HCT116 (cell line): ENCODE measurements at regions not wholly inside any gene's neighbourhood (a gene's known extent, or its start where the extent isn't known, plus 50 kb on each side); places are given as distances from the start of the nearest gene placed in this dataset.
A peak's percentile ranks its signal among the peaks of the same experiment; 100 is the strongest.

Experiments used
- ATAC-seq: fragments of 200-7000 bp; cut with Tn5 transposase; 2 replicates; pipeline ENCODE4 v1.9.1; 2020; ENCODE audit warnings: mild to moderate bottlenecking, moderate library complexity
- BruUV-seq: library from RNA; stranded (reverse); fragments of 400-500 nt; replicated peaks from 2 replicates; lab custom pipeline; 2021; lab: Mats Ljungman, UMichigan
- CTCF ChIA-PET: fragments of 300-600 bp; sonication (Branson Sonifier 250); formaldehyde crosslinking; loops from one replicate; lab custom pipeline; 2021; ENCODE audit warnings: antibody characterized with exemption; lab: Charles Lee
- POLR2A ChIA-PET: fragments of 300-600, 350-600 bp; sonication (Branson Sonifier 250); formaldehyde crosslinking; loops from one replicate; lab custom pipeline; 2021; ENCODE audit warnings: antibody characterized with exemption; lab: Charles Lee
- RAD21 ChIA-PET, 2 experiments: fragments of 300-600 bp; sonication (Branson Sonifier 250); formaldehyde crosslinking; loops; one replicate each; lab custom pipeline; 2023; ENCODE audit warnings: low total read pairs in 2 of 2; ENCODE audit not compliant: uncharacterized antibody in 2 of 2, unreplicated experiment in 2 of 2, low non-redundant PET in 1 of 2; lab: Charles Lee
- DNase-seq: peaks from one replicate; pipeline ENCODE4 v3.0.0-alpha.2; 2010; ENCODE audit warnings: low read depth, low spot score
- H2AFZ ChIP-seq: fragments of 200-600 bp; shearing (Covaris generic), sonication (generic); 2 replicates; pipeline ENCODE4 v1.6.1; 2017; ENCODE audit warnings: low read depth, mixed run types, mixed read lengths, antibody characterized with exemption, low read length; ENCODE audit not compliant: poor library complexity, severe bottlenecking
- H3K27ac ChIP-seq: 2 replicates; pipeline ENCODE4 v1.5.1; 2012; ENCODE audit warnings: low read depth, low read length
- H3K27me3 ChIP-seq: fragments of 200-600 bp; sonication (generic); 2 replicates; pipeline ENCODE4 v1.6.1; 2016; ENCODE audit warnings: mixed run types, low read length, mixed read lengths; ENCODE audit not compliant: insufficient read depth
- H3K36me3 ChIP-seq, 2 experiments: fragments of 200-500 bp in 1 of 2; fragments of 200-600 bp in 1 of 2; sonication (Bioruptor generic) in 1 of 2; sonication (generic) in 1 of 2; 2 replicates each; pipeline versions ENCODE4 v1.5.1 to v1.6.1; 2014 to 2016; ENCODE audit warnings: low read length in 2 of 2, inconsistent platforms in 1 of 2, mixed read lengths in 1 of 2, mixed run types in 1 of 2; ENCODE audit not compliant: insufficient read depth in 2 of 2, control insufficient read depth in 1 of 2
- H3K4me1 ChIP-seq, 2 experiments: fragments of 200-600 bp in 1 of 2; sonication (generic) in 1 of 2; 2 replicates each; pipeline versions ENCODE4 v1.5.1 to v1.6.1; 2012 to 2017; ENCODE audit warnings: low read length in 2 of 2, inconsistent platforms in 1 of 2, mild to moderate bottlenecking in 1 of 2, mixed read lengths in 1 of 2, mixed run types in 1 of 2, moderate library complexity in 1 of 2; ENCODE audit not compliant: insufficient read depth in 2 of 2, control insufficient read depth in 1 of 2
- H3K4me2 ChIP-seq: fragments of 200-600 bp; sonication (generic); 2 replicates; pipeline ENCODE4 v1.6.1; 2017; ENCODE audit warnings: mixed run types, low read length, mixed read lengths
- H3K4me3 ChIP-seq, 2 experiments: fragments of 200-600 bp in 1 of 2; sonication (generic) in 1 of 2; replicated peaks in 1 of 2; 2 replicates each; pipeline ENCODE4 v1.5.1; 2011 to 2016; ENCODE audit warnings: low read length in 2 of 2, control low read depth in 1 of 2, low read depth in 1 of 2, mild to moderate bottlenecking in 1 of 2, mixed read lengths in 1 of 2, mixed run types in 1 of 2
- H3K79me2 ChIP-seq: fragments of 200-600 bp; sonication (generic); 2 replicates; pipeline ENCODE4 v1.6.1; 2017; ENCODE audit warnings: mild to moderate bottlenecking, mixed run types, low read length, moderate library complexity, mixed read lengths; ENCODE audit not compliant: insufficient read depth
- H3K9ac ChIP-seq: fragments of 200-600 bp; sonication (generic); 2 replicates; pipeline ENCODE4 v1.6.1; 2016; ENCODE audit warnings: low read length, mixed read lengths
- H3K9me2 ChIP-seq: fragments of 200-600 bp; sonication (generic), shearing (Covaris generic); 2 replicates; pipeline ENCODE4 v1.6.1; 2017; ENCODE audit warnings: mixed run types, mild to moderate bottlenecking, moderate library complexity; ENCODE audit not compliant: insufficient read depth
- H3K9me3 ChIP-seq, 2 experiments: fragments of 200-500 bp in 1 of 2; fragments of 200-600 bp in 1 of 2; sonication (Bioruptor generic) in 1 of 2; sonication (generic) in 1 of 2; 2 replicates each; pipeline ENCODE4 v1.6.1; 2014 to 2017; ENCODE audit warnings: low read length in 2 of 2, mixed read lengths in 2 of 2, inconsistent platforms in 1 of 2, low read depth in 1 of 2, mild to moderate bottlenecking in 1 of 2, mixed run types in 1 of 2, moderate library complexity in 1 of 2; ENCODE audit not compliant: control insufficient read depth in 1 of 2, insufficient read depth in 1 of 2
- H4K20me1 ChIP-seq: fragments of 200-600 bp; sonication (generic), shearing (Covaris generic); 2 replicates; pipeline ENCODE4 v1.6.1; 2017; ENCODE audit warnings: mixed run types, mild to moderate bottlenecking, moderate library complexity; ENCODE audit not compliant: insufficient read depth
- CEBPB ChIP-seq: IDR thresholded peaks from 2 replicates; pipeline ENCODE4 v1.6.1; 2012; ENCODE audit warnings: low read depth
- FOSL1 ChIP-seq: IDR thresholded peaks from 2 replicates; pipeline ENCODE4 v1.6.1; 2012; ENCODE audit warnings: low read depth
- JUND ChIP-seq: IDR thresholded peaks from 2 replicates; pipeline ENCODE4 v1.6.1; 2012
- SIN3A ChIP-seq: IDR thresholded peaks from 2 replicates; pipeline ENCODE4 v1.6.1; 2012; ENCODE audit warnings: low read depth
- TCF7L2 ChIP-seq: IDR thresholded peaks from 2 replicates; pipeline ENCODE4 v1.7.0; 2011; ENCODE audit warnings: borderline replicate concordance, inconsistent platforms; ENCODE audit not compliant: insufficient read depth, insufficient read length; ENCODE audit errors: extremely low read depth
- intact Hi-C: fragments of 100-400 bp; cut with micrococcal nuclease; formaldehyde crosslinking; loops from 2 replicates; pipeline ENCODE4 v1.10.0; 2022
- TF ChIP-seq, protein P1 (sequence below): IDR thresholded peaks from 2 replicates; pipeline ENCODE4 v1.6.1; 2012; ENCODE audit warnings: low read depth

GRCh38 chr2:128808462-128809258 is 490.0 kb upstream of the HS6ST1 start:
- Histone ChIP-seq H3K27ac (no peak overlapping the region), H3K79me2 (no peaks in the 10 kb centered on the region), H3K4me2 (peak overlapping the region; percentile 36), H3K27me3 (0 out of 2 replicates have a peak, but pooled peaks cover 8% of the 10 kb centered on the region), H3K9me2 (no peaks in the 10 kb centered on the region), H3K36me3 (no peaks in the 10 kb centered on the region), H3K9me3 (no peaks in the 10 kb centered on the region), H3K9ac (no peak overlapping the region), H3K4me1 (peaks cover 4 to 18% of the 10 kb centered on the region in 2 experiments; a peak in 3 of 4 replicates), H2AFZ (no peak overlapping the region), H4K20me1 (no peaks in the 10 kb centered on the region), H3K4me3 (no peak overlapping the region)
- peak; percentile 72 for TF ChIP-seq FOSL1
- no peak for TF ChIP-seq SIN3A
- peak; percentile 68 for TF ChIP-seq JUND
- TF ChIP-seq, protein P1, sequence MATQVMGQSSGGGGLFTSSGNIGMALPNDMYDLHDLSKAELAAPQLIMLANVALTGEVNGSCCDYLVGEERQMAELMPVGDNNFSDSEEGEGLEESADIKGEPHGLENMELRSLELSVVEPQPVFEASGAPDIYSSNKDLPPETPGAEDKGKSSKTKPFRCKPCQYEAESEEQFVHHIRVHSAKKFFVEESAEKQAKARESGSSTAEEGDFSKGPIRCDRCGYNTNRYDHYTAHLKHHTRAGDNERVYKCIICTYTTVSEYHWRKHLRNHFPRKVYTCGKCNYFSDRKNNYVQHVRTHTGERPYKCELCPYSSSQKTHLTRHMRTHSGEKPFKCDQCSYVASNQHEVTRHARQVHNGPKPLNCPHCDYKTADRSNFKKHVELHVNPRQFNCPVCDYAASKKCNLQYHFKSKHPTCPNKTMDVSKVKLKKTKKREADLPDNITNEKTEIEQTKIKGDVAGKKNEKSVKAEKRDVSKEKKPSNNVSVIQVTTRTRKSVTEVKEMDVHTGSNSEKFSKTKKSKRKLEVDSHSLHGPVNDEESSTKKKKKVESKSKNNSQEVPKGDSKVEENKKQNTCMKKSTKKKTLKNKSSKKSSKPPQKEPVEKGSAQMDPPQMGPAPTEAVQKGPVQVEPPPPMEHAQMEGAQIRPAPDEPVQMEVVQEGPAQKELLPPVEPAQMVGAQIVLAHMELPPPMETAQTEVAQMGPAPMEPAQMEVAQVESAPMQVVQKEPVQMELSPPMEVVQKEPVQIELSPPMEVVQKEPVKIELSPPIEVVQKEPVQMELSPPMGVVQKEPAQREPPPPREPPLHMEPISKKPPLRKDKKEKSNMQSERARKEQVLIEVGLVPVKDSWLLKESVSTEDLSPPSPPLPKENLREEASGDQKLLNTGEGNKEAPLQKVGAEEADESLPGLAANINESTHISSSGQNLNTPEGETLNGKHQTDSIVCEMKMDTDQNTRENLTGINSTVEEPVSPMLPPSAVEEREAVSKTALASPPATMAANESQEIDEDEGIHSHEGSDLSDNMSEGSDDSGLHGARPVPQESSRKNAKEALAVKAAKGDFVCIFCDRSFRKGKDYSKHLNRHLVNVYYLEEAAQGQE = no peak
- no peak for TF ChIP-seq TCF7L2
- no peak for TF ChIP-seq CEBPB
- RAD21 ChIA-PET = interaction anchor here in 1 of 2 experiments (0.6 kb wide), 1 partner anchor 403 kb away, joined by 3 read pairs; no protein-coding TSS in a partner anchor
- CTCF ChIA-PET = no interaction called here
- POLR2A ChIA-PET = no interaction called here
- ATAC-seq (peak; percentile 91), DNase-seq (peak; percentile 50)
- intact Hi-C loops = no loop called here
- no TSS peak for BruUV-seq
